ENCODE measurements at regions not wholly inside any gene's neighbourhood (a gene's known extent, or its start where the extent isn't known, plus 50 kb on each side); places are given as distances from the start of the nearest gene placed in this dataset.
"Not testable (repeated sequence)": the region's sequence is repeated elsewhere in the genome, so short reads cannot be mapped to it uniquely, and the experiment has no call there.

DNA sequence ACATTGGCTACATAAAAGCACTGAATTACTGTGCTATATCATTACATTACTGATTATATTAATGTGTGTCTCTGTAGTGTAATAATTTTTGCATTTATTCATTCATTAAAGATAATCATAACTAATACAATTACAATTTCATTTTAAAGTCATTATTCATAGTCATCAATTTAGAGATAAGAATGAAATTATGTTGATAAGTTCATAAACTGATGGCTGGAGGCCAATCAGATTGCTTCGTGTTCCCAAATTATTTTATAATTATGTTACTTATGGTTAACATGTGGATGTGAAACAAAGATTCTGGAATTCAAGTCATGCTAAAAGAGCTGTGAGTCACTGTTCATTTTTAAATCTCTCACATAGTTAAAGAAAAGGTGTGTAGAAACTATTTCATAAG lies 223.4 kb upstream of the HAND2 start:
- DNase-seq: no peak

DNA sequence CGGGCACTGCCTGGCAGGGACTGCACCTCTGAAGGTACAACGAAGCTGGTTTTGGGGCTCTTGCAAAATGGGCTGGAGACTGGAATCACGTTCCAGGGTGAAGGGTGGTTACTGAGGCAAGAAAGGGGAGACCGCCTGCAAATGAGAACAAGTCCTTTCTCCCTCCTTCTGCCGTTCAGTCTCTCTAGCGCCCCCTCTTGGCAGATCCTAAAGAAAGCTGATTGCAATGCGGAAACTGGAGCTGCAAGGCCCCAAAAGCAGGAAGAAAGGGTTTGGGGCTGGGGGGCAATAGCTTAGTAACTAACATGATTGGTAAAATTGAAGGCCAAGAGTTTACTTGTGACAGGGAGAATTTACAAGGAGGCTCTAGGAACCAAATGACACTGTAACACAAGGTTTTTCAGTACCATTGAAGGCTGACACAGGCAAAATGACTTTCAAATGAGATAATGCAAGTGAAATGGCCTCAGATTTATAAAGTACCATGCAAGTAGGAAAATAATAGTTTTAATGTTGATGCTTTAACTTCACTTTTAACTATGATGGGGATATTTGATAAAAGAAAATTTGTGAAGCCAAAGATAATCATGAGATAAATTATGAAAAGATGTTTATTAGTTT lies 222.7 kb upstream of the HAND2 start:
- no peak for DNase-seq

GRCh38 chr4:173748353-173748752 lies 218.3 kb upstream of the HAND2 start:
- DNase-seq: no peak

DNA sequence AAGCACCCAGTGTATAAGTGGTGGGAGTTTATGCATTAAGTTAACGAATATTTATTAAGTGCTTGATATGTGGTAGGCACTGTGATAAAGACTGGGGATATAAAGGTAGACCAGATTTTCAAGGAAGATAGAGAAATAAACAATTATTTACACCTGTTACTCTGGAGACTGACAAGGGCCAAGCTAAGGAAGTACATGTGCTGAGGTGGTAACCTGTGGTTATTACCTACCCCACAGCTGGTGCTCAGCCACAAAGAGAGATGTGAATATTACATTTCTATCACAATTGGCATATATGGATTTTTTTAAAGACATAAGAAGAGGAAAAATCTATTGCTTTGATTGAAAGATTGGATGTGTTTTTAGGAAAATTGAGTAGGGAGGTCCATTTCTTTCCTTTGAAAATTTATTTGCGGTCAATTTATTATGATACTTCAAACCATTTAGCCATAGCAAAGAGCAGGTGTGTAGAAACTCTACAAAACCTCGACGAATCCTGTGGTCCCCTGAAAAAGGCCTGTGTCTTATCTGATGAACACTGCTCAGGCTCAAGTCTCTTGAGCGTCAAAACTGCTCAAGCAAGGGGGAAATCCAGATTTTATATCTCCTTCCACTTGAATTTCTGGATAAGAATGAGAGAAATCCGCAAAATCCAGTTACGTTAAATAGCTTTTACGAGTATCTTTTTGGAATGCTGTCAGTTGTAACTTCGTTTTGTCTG lies 217.7 kb upstream of the HAND2 start:
- DNase-seq: no peak

DNA sequence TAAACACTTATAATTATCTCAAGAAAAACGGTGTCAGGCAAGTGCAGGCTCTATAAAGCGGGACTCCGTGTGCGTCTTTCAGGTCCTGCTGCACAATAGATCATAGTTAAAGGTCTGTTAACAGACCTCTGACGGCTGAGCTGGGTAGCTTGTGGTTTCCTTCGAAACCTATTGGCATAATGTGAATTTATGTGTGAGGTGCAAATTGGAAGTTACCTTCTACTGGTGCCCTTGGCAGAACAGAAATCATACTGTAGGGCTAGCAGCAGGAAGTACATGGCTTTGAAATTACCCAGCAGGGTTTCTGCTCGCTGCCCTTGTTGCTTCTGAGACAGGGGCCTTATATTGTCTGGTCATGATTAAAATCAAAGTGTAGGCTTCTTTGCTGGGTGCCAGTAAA lies 216.4 kb upstream of the HAND2 start:
- DNase-seq: no peak

GRCh38 chr4:173745765-173746164 lies 215.7 kb upstream of the HAND2 start:
- no peak for DNase-seq

GRCh38 chr4:173736840-173737239 lies 206.8 kb upstream of the HAND2 start:
- no peak for DNase-seq

DNA sequence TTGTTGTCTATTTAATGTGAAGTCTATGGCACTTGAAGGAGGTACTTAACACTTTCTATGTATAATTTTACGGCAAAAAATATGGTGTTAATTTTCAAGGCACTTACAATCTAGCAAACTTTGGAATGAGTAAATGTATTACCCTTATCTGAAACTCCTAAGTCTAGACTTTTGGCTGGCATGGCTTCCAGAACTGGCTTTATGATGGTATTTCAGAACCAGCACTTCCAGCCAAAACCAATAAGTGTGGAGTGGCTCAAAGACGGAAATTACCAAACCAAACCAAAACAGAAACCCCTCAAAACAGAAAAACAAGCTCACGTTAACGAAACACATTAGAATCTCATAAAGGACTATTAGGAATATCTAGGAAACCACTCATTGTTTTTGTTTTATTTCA lies 205.6 kb upstream of the HAND2 start:
- no peak for DNase-seq

- DNase-seq: no peak
These were observed 205.0 kb upstream of the HAND2 start for GRCh38 chr4:173735049-173735448.

GRCh38 chr4:173731257-173731656 lies 201.2 kb upstream of the HAND2 start:
- no peak for DNase-seq

DNA sequence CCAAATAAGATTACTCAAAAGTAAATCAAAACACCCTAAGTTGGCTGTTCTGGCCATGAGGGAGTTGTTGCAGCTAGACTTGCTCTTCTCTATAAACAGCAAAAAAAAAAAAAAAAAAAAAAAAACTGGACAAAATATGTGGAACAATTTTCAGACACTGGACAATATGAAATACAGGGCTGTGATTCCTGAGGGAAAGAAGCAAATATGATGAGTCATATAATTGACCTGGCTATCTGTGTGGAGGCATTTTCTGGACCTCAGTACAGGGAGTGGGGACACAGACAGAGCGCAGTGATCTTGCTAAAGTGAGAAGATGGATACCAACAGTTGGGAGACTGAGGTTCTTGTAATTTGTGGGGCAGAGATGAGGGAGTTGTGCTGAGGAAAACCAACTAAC lies 192.0 kb upstream of the HAND2 start:
- DNase-seq: no peak

GRCh38 chr4:173718504-173718903 lies 188.5 kb upstream of the HAND2 start:
- DNase-seq: not testable (repeated sequence)

- no peak for DNase-seq
These were observed 187.6 kb upstream of the HAND2 start for GRCh38 chr4:173717581-173717980.

- no peak for DNase-seq
These were observed 184.4 kb upstream of the HAND2 start for GRCh38 chr4:173714456-173714855.

DNA sequence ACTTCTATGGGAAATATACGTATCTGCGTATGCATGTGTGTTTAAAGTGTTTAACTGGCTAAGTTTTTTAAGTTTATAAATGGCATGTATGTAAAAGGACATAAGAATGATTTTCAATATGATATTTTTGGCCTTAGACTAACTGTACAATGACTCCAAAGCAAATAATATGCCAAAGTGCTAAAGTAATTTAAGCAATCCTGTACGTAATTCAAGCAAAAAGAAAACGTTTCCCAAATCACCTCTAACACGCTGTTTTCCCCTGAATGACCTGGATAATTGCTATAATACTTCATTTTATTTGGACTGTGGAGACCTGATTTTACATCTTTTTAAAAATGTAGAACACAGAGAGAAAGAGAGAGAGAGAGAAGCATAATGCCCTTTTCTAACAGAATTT lies 183.0 kb upstream of the HAND2 start:
- no peak for DNase-seq

DNA sequence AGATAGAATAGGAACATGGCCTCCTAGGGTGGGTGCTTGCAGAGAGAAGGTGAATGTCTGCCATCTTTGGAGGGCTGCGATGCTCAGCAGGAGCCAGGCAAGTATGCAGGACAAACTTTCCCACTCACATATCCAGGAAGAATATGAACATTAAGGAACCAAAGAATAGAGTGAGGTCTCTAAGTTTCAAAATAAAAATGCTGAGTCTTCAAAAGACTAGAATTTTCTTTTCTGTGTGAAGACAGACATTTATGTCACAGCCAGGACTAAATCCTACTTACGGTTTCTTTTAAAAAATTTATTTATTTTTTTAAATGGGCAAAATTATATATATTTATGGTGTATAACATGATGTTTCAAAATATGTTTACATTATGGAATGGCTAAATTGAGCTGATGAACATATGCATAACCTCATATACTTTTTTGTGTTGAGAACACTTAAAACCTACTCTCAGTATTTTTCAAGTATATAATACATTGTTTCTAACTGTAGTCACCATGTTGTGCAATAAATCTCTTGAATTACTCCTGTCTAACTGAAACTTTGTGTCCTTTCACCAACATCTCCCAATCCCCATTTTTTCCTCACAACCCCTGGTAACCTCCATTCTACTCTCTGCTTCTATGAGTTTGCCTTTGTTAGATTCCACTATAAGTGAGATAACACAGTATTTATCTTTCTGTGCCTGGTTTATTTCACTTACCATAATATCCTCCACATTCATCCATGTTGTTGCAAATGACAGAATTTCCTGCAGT lies 177.8 kb upstream of the HAND2 start:
- no peak for DNase-seq

GRCh38 chr4:173704201-173704600 lies 174.2 kb upstream of the HAND2 start:
- DNase-seq: no peak

- no peak for DNase-seq
These were observed 173.0 kb upstream of the HAND2 start for GRCh38 chr4:173703021-173703420.

- no peak for DNase-seq
These were observed 170.6 kb upstream of the HAND2 start for GRCh38 chr4:173700650-173701049.

DNA sequence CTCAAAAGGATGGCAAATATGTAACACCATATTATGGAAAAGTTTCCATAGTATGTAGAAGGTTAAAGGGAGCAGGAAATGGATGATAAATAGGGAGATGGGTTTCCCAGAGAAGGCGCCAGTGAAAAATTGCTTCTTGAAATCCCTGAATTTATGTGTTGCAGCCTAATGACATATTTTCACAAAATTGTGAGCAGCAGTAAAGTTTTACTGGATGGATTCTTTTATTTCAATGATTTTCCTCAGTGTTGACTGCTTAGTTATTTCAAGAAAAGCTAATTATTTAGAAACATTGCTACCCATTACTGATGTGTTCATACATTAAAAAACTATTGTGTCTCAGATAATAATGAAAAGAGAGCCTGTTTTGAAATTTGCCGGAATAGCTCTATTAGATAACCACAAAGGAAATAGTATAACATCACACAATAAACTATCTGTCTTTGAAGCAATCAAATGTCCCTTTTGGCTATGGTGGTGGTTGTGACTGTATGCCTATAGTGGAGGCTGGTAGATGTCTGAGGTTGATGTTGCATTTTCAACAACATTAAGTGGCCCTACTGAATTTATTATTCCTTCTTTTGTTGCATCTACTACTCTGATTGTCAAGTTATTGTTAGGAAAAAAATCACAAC lies 169.9 kb upstream of the HAND2 start:
- DNase-seq: no peak

DNA sequence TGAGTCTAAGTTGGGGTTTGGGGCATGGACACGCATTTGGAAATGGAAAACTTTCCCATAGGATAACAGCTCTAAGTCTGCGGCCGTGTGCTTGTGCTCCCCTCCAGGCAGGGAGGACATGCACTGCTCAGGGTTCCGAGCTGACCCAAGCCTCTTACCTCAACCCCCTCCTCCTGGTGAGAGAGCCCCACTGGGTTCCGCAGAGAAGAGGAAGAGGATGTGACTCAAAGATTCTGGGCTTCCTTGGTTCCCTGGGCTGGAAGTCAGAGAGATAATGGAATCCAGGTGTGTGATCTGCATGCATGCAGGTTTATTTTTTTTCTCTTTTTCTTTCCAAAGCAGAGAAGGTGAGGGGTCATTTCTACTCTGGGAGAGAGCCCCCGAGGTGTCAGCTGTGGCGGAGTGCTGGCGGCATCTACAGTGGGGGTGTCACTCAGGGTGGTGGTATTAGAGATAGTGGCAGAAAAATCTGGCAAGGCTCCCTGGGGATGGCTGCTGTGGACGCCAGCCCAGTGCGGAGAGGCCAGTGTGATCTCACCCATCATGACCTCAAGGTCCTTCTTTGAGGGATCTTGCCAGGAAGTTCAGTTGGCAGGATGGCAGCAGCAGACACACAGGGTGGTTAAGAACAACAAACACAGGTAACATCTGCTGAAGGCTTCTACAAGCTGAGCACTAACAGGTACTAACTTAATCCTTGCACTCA lies 168.7 kb upstream of the HAND2 start:
- no peak for DNase-seq

DNA sequence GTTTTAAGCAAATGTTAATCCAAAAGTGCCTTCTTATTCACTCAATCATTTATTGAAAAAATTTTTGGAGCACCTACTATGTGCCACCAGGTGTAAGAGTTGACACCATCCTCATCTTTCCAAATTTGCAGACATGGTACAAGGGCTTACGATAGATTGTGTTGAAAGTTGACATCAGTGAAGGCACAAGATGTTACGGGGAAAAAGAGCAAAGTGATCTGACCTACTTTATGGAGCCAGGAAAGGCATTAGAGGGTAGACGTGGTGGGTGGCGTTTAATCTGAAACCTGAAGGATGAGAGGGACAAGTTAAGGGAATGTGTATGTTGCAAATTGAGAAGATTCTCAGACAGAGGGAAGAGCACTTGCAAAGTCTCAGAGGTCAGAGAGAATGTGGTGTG lies 167.8 kb upstream of the HAND2 start:
- DNase-seq: no peak

DNA sequence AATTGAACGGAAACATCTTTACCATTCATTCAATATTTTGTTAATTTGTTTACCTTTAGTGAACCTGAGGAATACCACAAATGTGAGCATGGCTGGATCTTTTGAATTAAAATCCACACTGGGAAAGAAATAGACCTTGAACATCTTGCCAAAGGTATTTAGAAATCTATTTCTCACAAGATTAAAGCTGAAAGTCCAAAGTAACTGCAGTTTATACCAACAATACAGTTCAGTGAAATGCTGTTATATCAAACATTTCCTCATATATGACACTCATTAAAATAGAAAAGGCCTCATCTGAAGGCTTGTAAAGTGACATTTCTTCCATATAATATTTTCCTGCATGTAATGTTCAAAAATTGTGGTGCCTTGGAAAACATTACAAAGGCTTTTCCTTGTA lies 166.5 kb upstream of the HAND2 start:
- DNase-seq: no peak
